BE2C (cell line): ENCODE measurements at regions not wholly inside any gene's neighbourhood (a gene's known extent, or its start where the extent isn't known, plus 50 kb on each side); places are given as distances from the start of the nearest gene placed in this dataset.

Experiments
- DNase-seq: peaks from one replicate; pipeline ENCODE4 v3.0.0-alpha.2; 2020
- H3K27me3 ChIP-seq: fragments of 250-450 bp; sonication (Bioruptor Pico); 2 replicates; pipeline ENCODE4 v1.5.1; 2020; ENCODE audit warnings: mild to moderate bottlenecking
- H3K36me3 ChIP-seq: fragments of 250-450 bp; sonication (Bioruptor Pico); 2 replicates; pipeline ENCODE4 v1.5.1; 2020; ENCODE audit warnings: mild to moderate bottlenecking
- H3K4me1 ChIP-seq: fragments of 250-450 bp; sonication (Bioruptor Pico); 2 replicates; pipeline ENCODE4 v1.5.1; 2020
- H3K4me3 ChIP-seq: 2 replicates; pipeline ENCODE4 v1.5.1; 2011; ENCODE audit warnings: low read depth, low read length
- H3K9me3 ChIP-seq: fragments of 250-450 bp; sonication (Bioruptor Pico); 2 replicates; pipeline ENCODE4 v1.5.1; 2020
- TF ChIP-seq, protein P1 (sequence below): IDR thresholded peaks from 2 replicates; pipeline ENCODE4 v1.5.1; 2012; ENCODE audit warnings: mild to moderate bottlenecking, low read depth, low read length

GRCh38 chr6:119736296-119737021 is 386.9 kb upstream of the MAN1A1 start:
- Histone ChIP-seq H3K4me1 (no peaks in the 10 kb centered on the region), H3K36me3 (no peaks in the 10 kb centered on the region), H3K9me3 (no peaks in the 10 kb centered on the region), H3K27me3 (no peaks in the 10 kb centered on the region), H3K4me3 (no peak overlapping the region)
- no peak for DNase-seq
- TF ChIP-seq, protein P1, sequence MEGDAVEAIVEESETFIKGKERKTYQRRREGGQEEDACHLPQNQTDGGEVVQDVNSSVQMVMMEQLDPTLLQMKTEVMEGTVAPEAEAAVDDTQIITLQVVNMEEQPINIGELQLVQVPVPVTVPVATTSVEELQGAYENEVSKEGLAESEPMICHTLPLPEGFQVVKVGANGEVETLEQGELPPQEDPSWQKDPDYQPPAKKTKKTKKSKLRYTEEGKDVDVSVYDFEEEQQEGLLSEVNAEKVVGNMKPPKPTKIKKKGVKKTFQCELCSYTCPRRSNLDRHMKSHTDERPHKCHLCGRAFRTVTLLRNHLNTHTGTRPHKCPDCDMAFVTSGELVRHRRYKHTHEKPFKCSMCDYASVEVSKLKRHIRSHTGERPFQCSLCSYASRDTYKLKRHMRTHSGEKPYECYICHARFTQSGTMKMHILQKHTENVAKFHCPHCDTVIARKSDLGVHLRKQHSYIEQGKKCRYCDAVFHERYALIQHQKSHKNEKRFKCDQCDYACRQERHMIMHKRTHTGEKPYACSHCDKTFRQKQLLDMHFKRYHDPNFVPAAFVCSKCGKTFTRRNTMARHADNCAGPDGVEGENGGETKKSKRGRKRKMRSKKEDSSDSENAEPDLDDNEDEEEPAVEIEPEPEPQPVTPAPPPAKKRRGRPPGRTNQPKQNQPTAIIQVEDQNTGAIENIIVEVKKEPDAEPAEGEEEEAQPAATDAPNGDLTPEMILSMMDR, result no peak

- H3K9me3 ChIP-seq, result no peaks in the 10 kb centered on the region
- no peak for DNase-seq
- H3K4me3 ChIP-seq, result no peak overlapping the region
- H3K27me3 ChIP-seq, result no peaks in the 10 kb centered on the region
- no peaks in the 10 kb centered on the region for H3K36me3 ChIP-seq
- no peaks in the 10 kb centered on the region for H3K4me1 ChIP-seq
- TF ChIP-seq, protein P1, result no peak
Measured at GRCh38 chr6:119735530-119735929, 386.0 kb upstream of the MAN1A1 start.

DNA sequence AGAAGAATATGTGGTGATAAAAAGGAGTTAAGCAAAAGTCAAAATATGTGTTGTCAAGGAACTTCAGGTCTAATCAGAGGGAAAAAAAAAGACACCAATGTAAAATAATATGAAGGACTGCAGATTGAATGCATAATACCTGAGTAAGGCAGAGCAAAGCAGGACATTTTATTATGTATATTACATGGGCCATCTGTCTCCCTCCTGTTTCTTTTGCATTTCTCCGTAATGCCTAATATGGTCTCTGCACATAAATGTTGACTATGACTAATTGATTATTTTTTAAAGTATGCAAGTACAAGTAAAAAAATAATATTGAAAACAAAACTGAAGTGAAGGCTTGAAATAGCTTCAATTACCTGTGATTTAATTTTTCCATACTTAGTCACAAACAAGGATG is 384.7 kb upstream of the MAN1A1 start:
- Histone ChIP-seq H3K9me3 (no peaks in the 10 kb centered on the region), H3K4me1 (no peaks in the 10 kb centered on the region), H3K27me3 (no peaks in the 10 kb centered on the region), H3K4me3 (no peak overlapping the region), H3K36me3 (no peaks in the 10 kb centered on the region)
- TF ChIP-seq, protein P1, result no peak
- no peak for DNase-seq

- no peak overlapping the region for H3K4me3 ChIP-seq
- H3K9me3 ChIP-seq, result no peaks in the 10 kb centered on the region; the same call in 1 of the 2 replicates
- no peaks in the 10 kb centered on the region for H3K27me3 ChIP-seq
- no peak for DNase-seq
- TF ChIP-seq, protein P1, result no peak
- no peaks in the 10 kb centered on the region for H3K36me3 ChIP-seq
- 0 out of 2 replicates have a peak, but pooled peaks cover 3% of the 10 kb centered on the region for H3K4me1 ChIP-seq
Measured at GRCh38 chr6:119728935-119729334, 379.4 kb upstream of the MAN1A1 start.

- TF ChIP-seq, protein P1, result no peak
- H3K36me3 ChIP-seq, result no peaks in the 10 kb centered on the region
- H3K9me3 ChIP-seq, result no peaks in the 10 kb centered on the region; the same call in 1 of the 2 replicates
- 0 out of 2 replicates have a peak, but pooled peaks cover 3% of the 10 kb centered on the region for H3K4me1 ChIP-seq
- DNase-seq, result no peak
- no peaks in the 10 kb centered on the region for H3K27me3 ChIP-seq
- H3K4me3 ChIP-seq, result no peak overlapping the region
Measured at GRCh38 chr6:119728220-119728750, 378.7 kb upstream of the MAN1A1 start.
